KBM-7 (cell line): ENCODE measurements at regions not wholly inside any gene's neighbourhood (a gene's known extent, or its start where the extent isn't known, plus 50 kb on each side); places are given as distances from the start of the nearest gene placed in this dataset.
"Not testable (repeated sequence)": the region's sequence is repeated elsewhere in the genome, so short reads cannot be mapped to it uniquely, and the experiment has no call there.

Experiments
- DNase-seq: peaks from one replicate; pipeline ENCODE4 v3.0.0-alpha.2; 2015
- in situ Hi-C: fragments of 300-500 bp; cut with MboI; formaldehyde crosslinking; loops from 2 replicates; pipeline ENCODE4 v1.14.3; 2020; ENCODE audit warnings: low sequenced_read_pairs, low pct_unique_long_range_greater_than_20kb, mixed read lengths

- in situ Hi-C loops: no loop called here
- no peak for DNase-seq
Measured at GRCh38 chr14:89093083-89093730, 268.8 kb downstream of the TTC8 start.

GRCh38 chr14:89095036-89095435 lies 270.6 kb downstream of the TTC8 start:
- in situ Hi-C loops: no loop called here
- no peak for DNase-seq

- in situ Hi-C loops: no loop called here
- DNase-seq: no peak
Measured at GRCh38 chr14:89096946-89097345, 272.5 kb downstream of the TTC8 start.

- DNase-seq: no peak
- in situ Hi-C loops: no loop called here
Measured at GRCh38 chr14:89098254-89098653, 273.8 kb downstream of the TTC8 start.

- in situ Hi-C loops, DNase-seq: not testable (repeated sequence)
Measured at GRCh38 chr14:89104171-89104817, 279.8 kb downstream of the TTC8 start.

- DNase-seq, in situ Hi-C loops: not testable (repeated sequence)
Measured at GRCh38 chr14:89104861-89105260, 280.4 kb downstream of the TTC8 start.
